ENCODE measurements at regions not wholly inside any gene's neighbourhood (a gene's known extent, or its start where the extent isn't known, plus 50 kb on each side); places are given as distances from the start of the nearest gene placed in this dataset.

GRCh38 chr14:22433069-22433468, 156.0 kb downstream of the DAD1 start:
- no peak overlapping the region for H3K4me3 ChIP-seq

More at GRCh38 chr14:22433069-22433468, 156.0 kb downstream of the DAD1 start:
- CTCF ChIA-PET: interaction anchor here (0.7 to 7.0 kb wide), 9 partner anchors 11 to 114 kb away, joined by 3 to 45 read pairs (median 8); no protein-coding TSS in a partner anchor
- no peak overlapping the region for H3K27ac ChIP-seq (ENCODE audit: control insufficient read depth, insufficient read depth)
- FAIRE-seq: no peak
- no peaks in the 10 kb centered on the region for H3K36me3 ChIP-seq (ENCODE audit: control insufficient read depth in 2 of 2, insufficient read depth in 2 of 2, low read length in 1 of 2)
- RAD21 ChIA-PET (ENCODE audit: unreplicated experiment): interaction anchor here (0.7 to 3.5 kb wide), 9 partner anchors 15 to 126 kb away, joined by 3 to 19 read pairs (median 9); no protein-coding TSS in a partner anchor
- H3K9me3 ChIP-seq (replicated peaks; ENCODE audit: control insufficient read depth, insufficient read depth, low read length): no peaks in the 10 kb centered on the region
- no peaks in the 10 kb centered on the region for H4K20me1 ChIP-seq (ENCODE audit: control insufficient read depth, insufficient read depth)
- no peaks in the 10 kb centered on the region for H3K79me2 ChIP-seq (ENCODE audit: control insufficient read depth, insufficient read depth, low read length)
- WGBS (ENCODE audit: insufficient coverage, insufficient replicate concordance, low lambda C conversion rate, missing lambda C conversion rate): 1% methylated on average over 4 of the region's 4 CpGs
- no peak overlapping the region; the same call in 1 of the 2 replicates for H3K4me2 ChIP-seq (ENCODE audit: control insufficient read depth, insufficient read depth)
- POLR2A ChIA-PET: interaction anchor here (1.1 kb wide), 1 partner anchor 133 kb away, joined by 3 read pairs; no protein-coding TSS in a partner anchor
- peaks cover 19% of the 10 kb centered on the region for H3K4me1 ChIP-seq (ENCODE audit: control insufficient read depth, insufficient read depth, low read length)
- H3K9ac ChIP-seq (ENCODE audit: control insufficient read depth, insufficient read depth, low read length): no peak overlapping the region
- BruUV-seq (replicated peaks): no TSS peak
- SMC1A ChIA-PET (ENCODE audit: uncharacterized antibody, unreplicated experiment): interaction anchor here (0.6 to 4.1 kb wide), 12 partner anchors 11 to 97 kb away, joined by 3 to 43 read pairs (median 4); no protein-coding TSS in a partner anchor
- no peaks in the 10 kb centered on the region for H3K27me3 ChIP-seq (replicated peaks in 1 of 2; ENCODE audit: control insufficient read depth in 2 of 2, insufficient read depth in 2 of 2, low read length in 1 of 2)
- peak; percentile 80 for ATAC-seq
- in situ Hi-C loops (cut with MboI) (no loop called here), intact Hi-C loops (cut with micrococcal nuclease; ENCODE audit: unreplicated experiment) (loop anchor here (2.0 kb wide), 1 partner anchor 42 kb away; no protein-coding TSS in a partner anchor)
- no peak for TF ChIP-seq RELB (IDR thresholded peaks at IDR 0.05; ENCODE audit: low read depth)
- no peak for TF ChIP-seq ATF3 (IDR thresholded peaks at IDR 0.05; ENCODE audit: borderline replicate concordance, extremely low read depth, low read depth, low read length)
- TF ChIP-seq PAX8 (IDR thresholded peaks at IDR 0.05): no peak
- TF ChIP-seq NR2C2 (IDR thresholded peaks at IDR 0.05; ENCODE audit: borderline replicate concordance, control insufficient read depth, insufficient read length, low read depth): no peak
- no peak for TF ChIP-seq FOXK2 (IDR thresholded peaks at IDR 0.05)
- TF ChIP-seq ZNF217 (IDR thresholded peaks at IDR 0.05): no peak
- no peak for TF ChIP-seq E4F1 (IDR thresholded peaks at IDR 0.05; ENCODE audit: borderline replicate concordance, partially characterized antibody)
- TF ChIP-seq POLR2A (IDR thresholded peaks at IDR 0.05; ENCODE audit: low read depth, low read length): no peak
- no peak for TF ChIP-seq SUZ12 (IDR thresholded peaks at IDR 0.05; ENCODE audit: unreplicated experiment)
- DNase-seq (ENCODE audit: low read depth, low spot score): no peak
- H2AFZ ChIP-seq (ENCODE audit: control insufficient read depth, low read depth, low read length): no peak overlapping the region
